Hematopoietic multipotent progenitor cell treated with erythropoietin and hydrocortisone succinate and interleukin-3 and kit ligand, for 6 days (in vitro differentiated cells): ENCODE measurements at regions not wholly inside any gene's neighbourhood (a gene's known extent, or its start where the extent isn't known, plus 50 kb on each side); places are given as distances from the start of the nearest gene placed in this dataset.
"Not testable (repeated sequence)": the region's sequence is repeated elsewhere in the genome, so short reads cannot be mapped to it uniquely, and the experiment has no call there.

ENCODE experiments used
- DNase-seq: peaks from one replicate; pipeline ENCODE4 v3.0.0-alpha.2; 2015

- DNase-seq, result no peak
These were observed 691.4 kb upstream of the EEF2KMT start for GRCh38 chr16:5789033-5789432.

- no peak for DNase-seq
These were observed 683.8 kb upstream of the EEF2KMT start for GRCh38 chr16:5781436-5781835.

DNA sequence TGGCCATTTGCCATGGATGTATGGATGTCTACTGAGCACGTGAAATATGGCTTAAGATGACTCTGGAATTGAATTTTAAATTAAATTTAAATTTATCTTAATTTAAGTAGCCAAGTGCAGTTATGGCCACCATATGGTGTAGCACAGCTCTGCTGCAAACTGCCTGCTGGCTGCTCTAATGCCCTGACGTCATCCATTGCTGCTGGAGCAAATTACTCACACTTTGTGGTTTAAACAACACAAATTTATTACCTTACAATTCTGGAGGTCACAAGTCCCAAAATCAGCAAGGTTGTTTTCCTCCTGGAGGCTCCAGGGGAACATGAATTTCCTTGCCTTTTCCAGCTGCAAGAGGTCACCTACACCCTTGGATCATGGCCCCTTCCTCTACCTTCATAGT is 679.3 kb upstream of the EEF2KMT start:
- DNase-seq, result no peak

DNA sequence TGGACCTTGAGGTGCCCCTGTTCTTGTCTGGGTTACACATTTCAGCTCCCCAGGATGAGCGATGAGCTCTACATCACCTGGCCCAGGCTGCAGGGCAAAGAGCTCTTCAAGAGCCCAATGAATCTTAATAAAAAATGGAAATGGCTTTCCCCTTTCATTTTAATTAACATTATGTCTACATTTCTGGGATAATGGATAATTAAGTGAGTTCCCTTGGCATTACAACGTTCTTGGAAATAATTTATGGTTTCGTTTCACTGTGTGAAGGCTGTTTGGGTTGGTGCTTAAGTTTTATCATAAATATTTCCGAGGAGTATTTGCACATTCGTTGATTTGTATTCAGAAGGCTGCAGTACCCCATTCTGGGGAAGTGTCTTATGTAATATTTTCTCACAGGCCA is 678.3 kb upstream of the EEF2KMT start:
- DNase-seq, result no peak

DNA sequence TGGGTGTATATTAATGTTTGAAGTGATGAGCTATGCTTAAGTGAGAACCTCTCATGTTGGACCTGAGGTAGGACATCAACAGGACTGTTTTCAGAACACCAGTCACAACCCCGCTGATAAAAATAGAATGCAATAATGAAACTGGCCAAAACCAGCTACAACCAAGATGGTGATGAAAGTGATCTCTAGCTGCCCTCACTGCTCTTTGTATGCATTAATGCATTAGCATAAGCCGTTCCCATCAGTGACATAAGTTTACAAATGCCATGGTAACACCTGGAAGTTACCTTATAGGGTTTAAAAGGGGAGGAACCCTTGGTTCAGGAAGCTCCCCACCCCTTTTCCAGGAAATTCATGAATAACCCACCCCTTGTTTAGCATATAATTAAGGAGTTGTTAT is 672.5 kb upstream of the EEF2KMT start:
- no peak for DNase-seq

GRCh38 chr16:5769513-5769912 is 671.9 kb upstream of the EEF2KMT start:
- no peak for DNase-seq

DNA sequence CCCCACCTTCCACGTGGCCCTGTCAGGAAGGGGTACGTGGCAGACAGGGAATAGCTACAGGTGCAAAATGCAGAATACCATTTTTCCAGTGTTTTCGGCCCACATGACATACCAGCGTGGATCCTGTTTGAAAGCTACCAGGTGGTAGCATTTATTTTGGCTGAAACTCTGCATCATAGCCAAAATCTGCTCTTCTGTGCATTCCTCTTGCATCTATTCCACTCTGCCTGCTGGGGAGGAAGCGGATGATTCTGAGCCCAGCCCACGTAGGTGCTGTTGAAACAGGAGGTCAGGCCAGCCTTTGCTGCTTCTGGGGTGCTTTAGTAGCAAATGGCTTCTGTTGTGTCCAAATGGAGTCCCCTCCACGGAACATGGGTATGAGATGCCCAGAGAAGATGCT is 670.9 kb upstream of the EEF2KMT start:
- no peak for DNase-seq

DNA sequence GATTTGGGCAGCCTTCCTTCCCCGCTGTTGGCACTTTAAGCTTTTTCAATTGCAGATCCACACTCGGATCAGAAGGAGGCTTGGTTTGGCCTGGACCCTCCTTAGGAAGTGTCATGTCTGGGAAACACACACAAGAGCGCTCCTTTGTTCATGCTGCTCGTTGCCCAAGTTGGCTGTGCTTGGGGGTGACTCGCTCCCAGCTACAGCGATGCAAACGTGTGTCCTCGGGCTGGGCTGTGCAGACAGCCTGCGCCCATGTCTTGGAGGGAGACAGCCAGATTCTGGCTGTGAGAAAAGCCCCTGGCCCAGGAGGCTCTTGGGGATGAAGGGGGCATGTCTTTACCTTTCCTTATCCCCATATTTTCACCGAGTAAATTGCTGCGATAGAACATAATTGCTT is 665.6 kb upstream of the EEF2KMT start:
- no peak for DNase-seq

GRCh38 chr16:5762362-5762761 is 664.8 kb upstream of the EEF2KMT start:
- no peak for DNase-seq

GRCh38 chr16:5761592-5761991 is 664.0 kb upstream of the EEF2KMT start:
- DNase-seq, result no peak

DNA sequence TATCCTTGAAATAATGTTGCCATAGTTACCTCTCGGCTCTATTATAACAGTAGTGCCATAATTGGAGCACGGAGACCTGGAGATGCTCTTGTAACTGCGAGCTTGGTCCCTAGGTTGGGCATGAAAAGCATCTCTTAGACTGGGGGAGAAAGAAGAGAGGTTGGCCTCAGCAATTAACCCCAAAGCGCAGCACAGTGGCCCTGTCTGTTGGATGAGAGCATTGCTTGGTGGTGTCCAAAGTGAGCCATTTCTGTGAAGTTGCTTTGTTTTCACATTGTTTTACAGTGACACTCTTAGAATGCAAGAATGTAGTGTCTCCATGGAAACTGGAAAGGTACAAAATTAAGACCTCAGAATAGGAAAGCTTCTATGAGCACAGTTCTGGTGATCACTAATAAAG is 660.7 kb upstream of the EEF2KMT start:
- DNase-seq, result no peak

GRCh38 chr16:5756969-5757368 is 659.4 kb upstream of the EEF2KMT start:
- DNase-seq, result no peak

DNA sequence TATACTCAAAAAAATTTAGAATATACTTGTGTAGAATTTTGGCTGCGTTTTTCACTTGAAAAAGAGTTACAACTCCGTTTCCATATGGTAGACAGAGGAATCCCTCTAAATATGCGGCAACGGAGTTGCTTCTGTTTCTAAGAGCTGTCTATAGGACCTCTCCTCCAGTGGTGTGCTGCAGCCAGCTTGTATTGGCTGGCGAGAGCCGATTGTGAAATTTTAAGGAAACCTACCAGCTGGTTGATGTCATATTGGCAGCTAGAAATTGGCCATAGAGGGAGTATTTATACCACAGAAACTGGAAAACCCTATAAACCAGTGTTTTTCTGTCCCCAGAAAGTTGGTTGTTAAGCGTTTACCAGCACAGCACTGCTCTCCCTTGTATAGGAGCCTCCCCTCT is 655.8 kb upstream of the EEF2KMT start:
- DNase-seq, result no peak

DNA sequence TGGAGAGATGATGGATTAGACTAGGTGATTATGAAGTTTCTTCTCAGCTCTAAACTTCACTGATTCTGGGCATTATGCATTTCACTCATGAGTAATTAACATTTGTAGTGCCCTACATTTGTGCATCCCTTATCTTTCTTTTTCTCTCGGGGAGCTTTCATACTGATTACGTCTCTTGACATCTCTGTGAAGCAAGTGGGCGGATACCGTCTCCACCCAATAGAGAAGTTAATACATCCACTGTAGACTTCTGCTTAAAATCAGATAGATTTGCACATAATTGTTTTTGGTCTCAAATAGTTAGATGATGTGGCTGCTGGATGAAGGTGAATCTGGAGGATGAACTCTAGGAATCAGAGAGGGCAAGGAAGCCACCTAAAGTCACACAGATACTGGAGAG is 653.6 kb upstream of the EEF2KMT start:
- no peak for DNase-seq

GRCh38 chr16:5750439-5750838 is 652.8 kb upstream of the EEF2KMT start:
- DNase-seq, result not testable (repeated sequence)

DNA sequence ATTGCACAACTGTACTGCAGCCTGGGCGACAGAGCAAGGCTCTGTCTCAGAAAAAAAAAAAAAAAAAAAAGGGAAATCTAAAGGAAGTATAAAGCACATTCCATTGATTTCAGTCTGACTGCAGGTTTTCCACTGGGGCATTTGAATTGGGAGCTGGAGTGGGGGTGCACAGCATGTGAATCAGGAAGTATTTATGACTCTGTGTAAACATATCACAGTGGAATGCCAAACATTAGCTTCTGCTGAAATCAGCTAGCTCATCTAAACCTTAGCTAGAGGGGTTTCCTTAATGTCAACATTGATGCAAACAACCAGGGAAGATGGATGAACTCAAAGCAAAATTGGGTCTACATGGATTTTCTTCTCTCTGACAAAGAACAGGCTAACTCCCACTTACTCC is 641.0 kb upstream of the EEF2KMT start:
- DNase-seq, result no peak

DNA sequence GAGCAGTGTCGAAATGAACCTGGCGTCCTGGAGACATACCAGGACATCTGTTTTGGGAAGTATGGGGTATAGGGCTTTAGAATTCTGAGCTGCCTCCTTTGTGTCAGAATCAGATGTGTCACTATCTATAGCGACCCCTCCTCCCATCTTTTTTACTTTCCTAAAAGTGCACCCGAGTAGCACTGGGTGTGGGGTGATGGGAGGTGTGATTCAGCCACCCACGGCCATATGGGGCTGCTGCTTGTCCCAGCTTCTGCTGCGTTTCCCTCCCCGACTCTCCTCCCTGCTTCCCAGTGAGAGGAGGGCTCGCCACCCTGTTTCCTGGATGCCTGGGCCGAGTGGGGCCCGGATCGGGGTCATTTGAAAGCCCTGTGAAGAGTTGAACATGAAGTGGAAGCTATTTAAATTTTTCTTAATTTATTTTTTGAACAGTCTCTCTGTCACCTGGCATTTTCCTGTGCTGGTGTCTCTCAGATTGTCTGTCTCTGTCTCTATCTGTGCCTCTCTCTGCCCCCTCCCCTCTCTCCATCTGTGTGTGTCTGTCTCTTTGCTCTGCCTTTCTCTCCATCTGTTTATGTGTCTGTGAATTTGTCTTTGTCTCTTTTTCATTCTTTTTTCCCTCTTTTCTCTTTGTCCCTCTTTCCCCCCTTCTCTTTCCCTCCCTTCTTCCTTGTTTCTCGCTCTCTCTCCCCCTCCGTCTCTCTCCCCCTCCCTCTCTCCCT is 638.8 kb upstream of the EEF2KMT start:
- no peak for DNase-seq

GRCh38 chr16:5735444-5735843 is 637.8 kb upstream of the EEF2KMT start:
- DNase-seq, result no peak

GRCh38 chr16:5730783-5731182 is 633.2 kb upstream of the EEF2KMT start:
- no peak for DNase-seq

- no peak for DNase-seq
These were observed 624.6 kb upstream of the EEF2KMT start for GRCh38 chr16:5722116-5722619.

GRCh38 chr16:5715155-5715554 is 617.6 kb upstream of the EEF2KMT start:
- DNase-seq, result no peak

- DNase-seq, result peak; percentile 37
These were observed 612.3 kb upstream of the EEF2KMT start for GRCh38 chr16:5709889-5710288.

GRCh38 chr16:5706211-5706610 is 608.6 kb upstream of the EEF2KMT start:
- DNase-seq, result no peak

- no peak for DNase-seq
These were observed 606.7 kb upstream of the EEF2KMT start for GRCh38 chr16:5704271-5704670.

DNA sequence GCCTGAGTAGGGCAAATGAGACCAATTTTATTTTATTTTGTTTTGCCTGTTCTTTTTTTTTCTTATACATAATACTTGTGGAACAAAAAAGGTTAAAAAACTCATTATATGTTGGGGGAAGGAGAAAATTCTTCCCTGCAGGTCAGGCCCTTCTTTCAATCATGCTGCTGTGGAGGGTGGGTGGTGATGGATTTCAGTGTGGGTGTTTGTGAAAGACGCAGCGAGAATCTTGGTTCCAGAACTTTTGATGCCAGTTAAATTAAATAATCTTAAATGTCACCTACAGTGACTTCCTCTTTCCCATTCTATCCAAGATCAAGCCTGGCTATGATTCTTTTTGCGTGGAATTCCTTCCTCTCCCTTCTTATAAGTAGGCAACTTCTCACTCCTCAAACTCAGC is 595.8 kb upstream of the EEF2KMT start:
- DNase-seq, result no peak
